MM.1S (cell line): ENCODE measurements at regions not wholly inside any gene's neighbourhood (a gene's known extent, or its start where the extent isn't known, plus 50 kb on each side); places are given as distances from the start of the nearest gene placed in this dataset.

Experiments used
- DNase-seq: peaks from one replicate; pipeline ENCODE4 v3.0.0-alpha.2; 2015
- H2AFZ ChIP-seq: fragments of 300-600 bp; sonication (generic); 2 replicates; pipeline ENCODE4 v1.6.0; 2016; ENCODE audit warnings: antibody characterized with exemption, low read length
- H3F3A ChIP-seq: fragments of 300-600 bp; sonication (generic); 2 replicates; pipeline ENCODE4 v1.6.1; 2016; ENCODE audit warnings: mild to moderate bottlenecking, antibody characterized with exemption, low read length, moderate library complexity, mixed read lengths; ENCODE audit not compliant: insufficient read depth
- H3K27ac ChIP-seq: fragments of 300-600 bp; sonication (generic); 2 replicates; pipeline ENCODE4 v1.5.1; 2016; ENCODE audit warnings: mild to moderate bottlenecking, low read length
- H3K27me3 ChIP-seq: fragments of 300-600 bp; sonication (generic); replicated peaks from 2 replicates; pipeline ENCODE4 v1.6.0; 2016; ENCODE audit warnings: low read length; ENCODE audit not compliant: insufficient read depth
- H3K36me3 ChIP-seq: fragments of 300-600 bp; sonication (generic); replicated peaks from 2 replicates; pipeline ENCODE4 v1.6.1; 2016; ENCODE audit warnings: mild to moderate bottlenecking, low read length, mixed read lengths; ENCODE audit not compliant: insufficient read depth
- H3K4me1 ChIP-seq: fragments of 300-600 bp; sonication (generic); 2 replicates; pipeline ENCODE4 v1.6.1; 2016; ENCODE audit warnings: low read length, mixed read lengths
- H3K4me2 ChIP-seq: fragments of 300-600 bp; sonication (generic); 2 replicates; pipeline ENCODE4 v1.6.0; 2016; ENCODE audit warnings: low read depth, low read length
- H3K4me3 ChIP-seq: fragments of 300-600 bp; sonication (generic); 2 replicates; pipeline ENCODE4 v1.5.1; 2016; ENCODE audit warnings: low read length, mixed read lengths
- H3K79me2 ChIP-seq: fragments of 300-600 bp; sonication (generic); 2 replicates; pipeline ENCODE4 v1.6.1; 2016; ENCODE audit warnings: mixed run types, low read length, mixed read lengths
- H3K9ac ChIP-seq: fragments of 300-600 bp; sonication (generic); 2 replicates; pipeline ENCODE4 v1.6.1; 2016; ENCODE audit warnings: low read length, mixed read lengths
- H3K9me2 ChIP-seq: fragments of 300-600 bp; sonication (generic); replicated peaks from 2 replicates; pipeline ENCODE4 v1.6.1; 2016; ENCODE audit warnings: mild to moderate bottlenecking, low read length, mixed read lengths; ENCODE audit not compliant: insufficient read depth
- H3K9me3 ChIP-seq: fragments of 300-600 bp; sonication (generic); replicated peaks from 2 replicates; pipeline ENCODE4 v1.6.1; 2016; ENCODE audit warnings: mild to moderate bottlenecking, low read length, mixed read lengths; ENCODE audit not compliant: insufficient read depth
- H4K20me1 ChIP-seq: fragments of 300-600 bp; sonication (generic); 2 replicates; pipeline ENCODE4 v1.6.1; 2016; ENCODE audit warnings: mild to moderate bottlenecking, low read length, moderate library complexity, mixed read lengths; ENCODE audit not compliant: insufficient read depth
- EZH2 ChIP-seq: fragments of 300-600 bp; sonication (generic); optimal IDR thresholded peaks from 2 replicates; pipeline ENCODE3; 2017; ENCODE audit warnings: low read depth, mild to moderate bottlenecking, antibody characterized with exemption, low read length, mixed read lengths
- EZH2phosphoT487 ChIP-seq: fragments of 300-600 bp; sonication (generic); IDR thresholded peaks from 2 replicates; pipeline ENCODE4 v1.6.1; 2018; ENCODE audit warnings: antibody characterized with exemption, low read length
- TF ChIP-seq, protein P1 (sequence below): fragments of 300-600 bp; sonication (generic); IDR thresholded peaks from 2 replicates; pipeline ENCODE4 v1.5.1; 2016; ENCODE audit warnings: antibody characterized with exemption, low read length, mixed read lengths

GRCh38 chr9:26292943-26293342, 599.7 kb downstream of the CAAP1 start:
- TF ChIP-seq, protein P1, sequence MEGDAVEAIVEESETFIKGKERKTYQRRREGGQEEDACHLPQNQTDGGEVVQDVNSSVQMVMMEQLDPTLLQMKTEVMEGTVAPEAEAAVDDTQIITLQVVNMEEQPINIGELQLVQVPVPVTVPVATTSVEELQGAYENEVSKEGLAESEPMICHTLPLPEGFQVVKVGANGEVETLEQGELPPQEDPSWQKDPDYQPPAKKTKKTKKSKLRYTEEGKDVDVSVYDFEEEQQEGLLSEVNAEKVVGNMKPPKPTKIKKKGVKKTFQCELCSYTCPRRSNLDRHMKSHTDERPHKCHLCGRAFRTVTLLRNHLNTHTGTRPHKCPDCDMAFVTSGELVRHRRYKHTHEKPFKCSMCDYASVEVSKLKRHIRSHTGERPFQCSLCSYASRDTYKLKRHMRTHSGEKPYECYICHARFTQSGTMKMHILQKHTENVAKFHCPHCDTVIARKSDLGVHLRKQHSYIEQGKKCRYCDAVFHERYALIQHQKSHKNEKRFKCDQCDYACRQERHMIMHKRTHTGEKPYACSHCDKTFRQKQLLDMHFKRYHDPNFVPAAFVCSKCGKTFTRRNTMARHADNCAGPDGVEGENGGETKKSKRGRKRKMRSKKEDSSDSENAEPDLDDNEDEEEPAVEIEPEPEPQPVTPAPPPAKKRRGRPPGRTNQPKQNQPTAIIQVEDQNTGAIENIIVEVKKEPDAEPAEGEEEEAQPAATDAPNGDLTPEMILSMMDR: no peak
- TF ChIP-seq EZH2phosphoT487: no peak
- no peak for TF ChIP-seq EZH2

DNA sequence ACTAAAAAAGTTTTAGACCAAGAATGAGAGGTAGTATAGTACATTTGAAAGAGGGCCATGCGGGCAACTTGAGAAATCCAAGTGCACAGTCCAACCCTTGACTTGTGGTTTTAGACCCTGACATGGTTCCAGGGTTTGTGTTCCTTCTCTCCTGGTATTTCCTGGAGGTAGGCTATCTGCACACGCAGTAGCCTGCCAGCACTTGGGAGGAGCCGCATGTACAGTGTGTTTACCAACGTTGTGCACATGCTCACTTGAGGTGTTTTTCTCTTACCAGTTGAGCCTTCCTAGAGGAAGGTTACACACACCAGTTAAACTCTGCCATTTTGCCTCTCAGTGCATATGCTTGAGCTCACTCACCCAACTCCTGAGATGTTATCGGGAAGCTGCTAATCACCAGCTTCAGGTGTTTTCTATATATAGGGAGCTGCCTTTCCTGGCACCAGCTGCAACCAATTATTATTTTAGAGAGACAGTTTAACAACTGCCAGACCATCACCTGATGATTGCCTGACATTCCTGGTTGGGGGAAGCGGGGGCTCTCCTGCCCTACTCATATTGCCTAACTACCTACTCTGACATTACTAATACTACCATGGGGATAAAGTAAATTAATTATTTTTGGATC, 593.4 kb upstream of the TUSC1 start:
- Histone ChIP-seq H2AFZ (no peak overlapping the region), H3K4me3 (no peak overlapping the region), H3K4me2 (no peak overlapping the region), H3K36me3 (no peaks in the 10 kb centered on the region), H3K27ac (no peak overlapping the region), H3K27me3 (no peaks in the 10 kb centered on the region), H3K9ac (no peak overlapping the region), H3K79me2 (no peaks in the 10 kb centered on the region), H3K4me1 (no peaks in the 10 kb centered on the region), H3K9me3 (no peaks in the 10 kb centered on the region), H4K20me1 (no peaks in the 10 kb centered on the region), H3K9me2 (no peaks in the 10 kb centered on the region), H3F3A (no peaks in the 10 kb centered on the region)
- no peak for DNase-seq
- TF ChIP-seq, protein P1: no peak
- TF ChIP-seq EZH2phosphoT487 (no peak), EZH2 (no peak)

More at GRCh38 chr9:26292943-26293342, 599.7 kb downstream of the CAAP1 start:
- Histone ChIP-seq H4K20me1 (no peaks in the 10 kb centered on the region), H3K9ac (no peak overlapping the region), H2AFZ (no peak overlapping the region), H3K36me3 (no peaks in the 10 kb centered on the region), H3K9me2 (no peaks in the 10 kb centered on the region), H3K4me1 (no peaks in the 10 kb centered on the region), H3K27ac (no peak overlapping the region), H3K79me2 (no peaks in the 10 kb centered on the region), H3K27me3 (no peaks in the 10 kb centered on the region), H3F3A (no peaks in the 10 kb centered on the region), H3K4me3 (no peak overlapping the region), H3K4me2 (no peak overlapping the region), H3K9me3 (no peaks in the 10 kb centered on the region)
- DNase-seq: no peak

- Histone ChIP-seq H3K27me3 (no peaks in the 10 kb centered on the region), H2AFZ (no peak overlapping the region), H3K79me2 (no peaks in the 10 kb centered on the region), H3K9ac (no peak overlapping the region), H3K4me1 (no peaks in the 10 kb centered on the region), H4K20me1 (no peaks in the 10 kb centered on the region), H3K4me2 (no peak overlapping the region), H3K4me3 (no peak overlapping the region), H3K9me3 (no peaks in the 10 kb centered on the region), H3F3A (no peaks in the 10 kb centered on the region), H3K9me2 (no peaks in the 10 kb centered on the region), H3K27ac (no peak overlapping the region), H3K36me3 (no peaks in the 10 kb centered on the region)
- TF ChIP-seq, protein P1: no peak
- TF ChIP-seq EZH2phosphoT487: no peak
- no peak for TF ChIP-seq EZH2
- DNase-seq: no peak
These were observed 588.0 kb upstream of the TUSC1 start for GRCh38 chr9:26266146-26266793.
